Activated naive CD4-positive, alpha-beta T cell treated with anti-CD3 and anti-CD28 coated beads, Interleukin-2, amount 50 U/mL, for 72 hours (primary cell): ENCODE measurements at regions not wholly inside any gene's neighbourhood (a gene's known extent, or its start where the extent isn't known, plus 50 kb on each side); places are given as distances from the start of the nearest gene placed in this dataset.
"Not testable (repeated sequence)": the region's sequence is repeated elsewhere in the genome, so short reads cannot be mapped to it uniquely, and the experiment has no call there.

Experiments used
- ATAC-seq, 2 donors: fragments of 150-1000 bp; cut with Tn5 transposase; 2 replicates each; pipeline ENCODE4 v1.10.0; 2021; ENCODE audit warnings: mild to moderate bottlenecking in 2 of 2, moderate library complexity in 2 of 2
- DNase-seq, 2 donors: peaks; one replicate each; pipeline ENCODE4 v3.0.0; 2021 to 2022; ENCODE audit warnings: low spot score in 2 of 2
- H3K27ac Mint-ChIP-seq, 2 donors: one replicate each; pipeline ENCODE4 v1.8.0; 2022; ENCODE audit warnings: mild to moderate bottlenecking in 2 of 2, mixed read lengths in 2 of 2
- H3K36me3 Mint-ChIP-seq, 2 donors: one replicate each; pipeline ENCODE4 v1.8.0; 2022; ENCODE audit warnings: mixed read lengths in 2 of 2
- H3K9me3 Mint-ChIP-seq, 2 donors: one replicate each; pipeline ENCODE4 v1.8.0; 2022; ENCODE audit warnings: mixed read lengths in 2 of 2

- H3K9me3 Mint-ChIP-seq, result peaks cover 0 to 4% of the 10 kb centered on the region in 2 donors
- no peak overlapping the region for H3K27ac Mint-ChIP-seq
- DNase-seq (no peak), ATAC-seq (no peak)
- H3K36me3 Mint-ChIP-seq, result peaks cover 0 to 7% of the 10 kb centered on the region in 2 donors
Observed at GRCh38 chr15:96153929-96154328, 176.6 kb upstream of the NR2F2 start.

GRCh38 chr15:96158938-96159337, 171.6 kb upstream of the NR2F2 start:
- DNase-seq (no peak), ATAC-seq (no peak)
- Mint-ChIP-seq H3K9me3 (peaks cover 0 to 4% of the 10 kb centered on the region in 2 donors), H3K36me3 (peaks cover 0 to 7% of the 10 kb centered on the region in 2 donors), H3K27ac (no peak overlapping the region)

GRCh38 chr15:96160269-96160668, 170.2 kb upstream of the NR2F2 start:
- Mint-ChIP-seq H3K27ac (no peak overlapping the region), H3K36me3 (peaks cover 0 to 7% of the 10 kb centered on the region in 2 donors), H3K9me3 (peaks cover 0 to 4% of the 10 kb centered on the region in 2 donors)
- no peak for ATAC-seq
- DNase-seq, result no peak

- DNase-seq (no peak), ATAC-seq (no peak)
- H3K9me3 Mint-ChIP-seq, result peaks cover 0 to 4% of the 10 kb centered on the region in 2 donors
- no peak overlapping the region for H3K27ac Mint-ChIP-seq
- peaks cover 0 to 7% of the 10 kb centered on the region in 2 donors for H3K36me3 Mint-ChIP-seq
Observed at GRCh38 chr15:96160800-96161199, 169.7 kb upstream of the NR2F2 start.

- ATAC-seq (no peak), DNase-seq (no peak)
- peaks cover 0 to 4% of the 10 kb centered on the region in 2 donors for H3K9me3 Mint-ChIP-seq
- H3K36me3 Mint-ChIP-seq, result peaks cover 0 to 7% of the 10 kb centered on the region in 2 donors
- H3K27ac Mint-ChIP-seq, result no peak overlapping the region
Observed at GRCh38 chr15:96162322-96162721, 168.2 kb upstream of the NR2F2 start.

- Mint-ChIP-seq H3K9me3 (peaks cover 0 to 4% of the 10 kb centered on the region in 2 donors), H3K27ac (no peak overlapping the region), H3K36me3 (peaks cover 0 to 12% of the 10 kb centered on the region in 2 donors)
- ATAC-seq, result no peak
- no peak for DNase-seq
Observed at GRCh38 chr15:96165081-96165480, 165.4 kb upstream of the NR2F2 start.

- Mint-ChIP-seq H3K36me3 (peaks cover 0 to 12% of the 10 kb centered on the region in 2 donors), H3K9me3 (peaks cover 0 to 4% of the 10 kb centered on the region in 2 donors), H3K27ac (no peak overlapping the region)
- ATAC-seq (no peak), DNase-seq (no peak)
Observed at GRCh38 chr15:96165775-96166174, 164.7 kb upstream of the NR2F2 start.

- ATAC-seq (no peak), DNase-seq (no peak)
- Mint-ChIP-seq H3K36me3 (peaks cover 0 to 12% of the 10 kb centered on the region in 2 donors), H3K27ac (no peak overlapping the region), H3K9me3 (peaks cover 0 to 4% of the 10 kb centered on the region in 2 donors)
Observed at GRCh38 chr15:96166223-96167200, 164.0 kb upstream of the NR2F2 start.

- ATAC-seq, DNase-seq, H3K27ac Mint-ChIP-seq, H3K9me3 Mint-ChIP-seq: not testable (repeated sequence)
- peaks cover 0 to 12% of the 10 kb centered on the region in 2 donors for H3K36me3 Mint-ChIP-seq
Observed at GRCh38 chr15:96170616-96170978, 159.9 kb upstream of the NR2F2 start.

GRCh38 chr15:96170979-96171739, 159.3 kb upstream of the NR2F2 start:
- H3K9me3 Mint-ChIP-seq, result peaks cover 0 to 4% of the 10 kb centered on the region in 2 donors
- ATAC-seq, result no peak
- H3K36me3 Mint-ChIP-seq, result peaks cover 0 to 12% of the 10 kb centered on the region in 2 donors
- no peak overlapping the region for H3K27ac Mint-ChIP-seq
- DNase-seq, result no peak

GRCh38 chr15:96171853-96172296, 158.6 kb upstream of the NR2F2 start:
- Mint-ChIP-seq H3K27ac (no peak overlapping the region), H3K9me3 (peaks cover 0 to 4% of the 10 kb centered on the region in 2 donors), H3K36me3 (peaks cover 0 to 12% of the 10 kb centered on the region in 2 donors)
- DNase-seq (no peak), ATAC-seq (no peak)

- peaks cover 0 to 12% of the 10 kb centered on the region in 2 donors for H3K36me3 Mint-ChIP-seq
- no peak for ATAC-seq
- peaks cover 0 to 4% of the 10 kb centered on the region in 2 donors for H3K9me3 Mint-ChIP-seq
Observed at GRCh38 chr15:96172417-96172816, 158.1 kb upstream of the NR2F2 start.

GRCh38 chr15:96176831-96177230, 153.7 kb upstream of the NR2F2 start:
- Mint-ChIP-seq H3K27ac (no peak overlapping the region), H3K36me3 (no peaks in the 10 kb centered on the region)
- no peak for ATAC-seq

More at GRCh38 chr15:96172417-96172816, 158.1 kb upstream of the NR2F2 start:
- DNase-seq, result no peak
- H3K27ac Mint-ChIP-seq, result no peak overlapping the region

GRCh38 chr15:96177279-96177678, 153.2 kb upstream of the NR2F2 start:
- Mint-ChIP-seq H3K27ac (no peak overlapping the region), H3K9me3 (no peaks in the 10 kb centered on the region), H3K36me3 (no peaks in the 10 kb centered on the region)
- ATAC-seq, result no peak
- DNase-seq, result no peak

More at GRCh38 chr15:96176831-96177230, 153.7 kb upstream of the NR2F2 start:
- no peak for DNase-seq
- H3K9me3 Mint-ChIP-seq, result no peaks in the 10 kb centered on the region

- Mint-ChIP-seq H3K36me3 (no peaks in the 10 kb centered on the region), H3K27ac (peak overlapping the region in 1 of 2 donors; percentile 32), H3K9me3 (no peaks in the 10 kb centered on the region)
- no peak for ATAC-seq
- DNase-seq, result no peak
Observed at GRCh38 chr15:96180087-96180748, 150.3 kb upstream of the NR2F2 start.

- no peak for ATAC-seq
- Mint-ChIP-seq H3K9me3 (no peaks in the 10 kb centered on the region), H3K27ac (no peak overlapping the region), H3K36me3 (no peaks in the 10 kb centered on the region)
- no peak for DNase-seq
Observed at GRCh38 chr15:96181217-96181616, 149.3 kb upstream of the NR2F2 start.
